ENCODE measurements at regions not wholly inside any gene's neighbourhood (a gene's known extent, or its start where the extent isn't known, plus 50 kb on each side); places are given as distances from the start of the nearest gene placed in this dataset.

- no peak for DNase-seq
These were observed 289.1 kb upstream of the SORCS1 start for GRCh38 chr10:107453561-107453960.

- no peak for DNase-seq
These were observed 286.5 kb upstream of the SORCS1 start for GRCh38 chr10:107451047-107451446.

GRCh38 chr10:107450056-107450455 lies 285.6 kb upstream of the SORCS1 start:
- no peak for DNase-seq

- DNase-seq, result no peak
These were observed 279.9 kb upstream of the SORCS1 start for GRCh38 chr10:107444443-107444842.

- DNase-seq, result no peak
These were observed 279.3 kb upstream of the SORCS1 start for GRCh38 chr10:107443813-107444212.

GRCh38 chr10:107443326-107443725 lies 278.8 kb upstream of the SORCS1 start:
- DNase-seq, result no peak

- DNase-seq, result no peak
These were observed 277.6 kb upstream of the SORCS1 start for GRCh38 chr10:107442035-107442505.

- no peak for DNase-seq
These were observed 276.2 kb upstream of the SORCS1 start for GRCh38 chr10:107440741-107441140.

GRCh38 chr10:107437921-107438320 lies 273.4 kb upstream of the SORCS1 start:
- no peak for DNase-seq

GRCh38 chr10:107436568-107436967 lies 272.1 kb upstream of the SORCS1 start:
- DNase-seq, result no peak

GRCh38 chr10:107434854-107435253 lies 270.3 kb upstream of the SORCS1 start:
- no peak for DNase-seq

- DNase-seq, result no peak
These were observed 269.7 kb upstream of the SORCS1 start for GRCh38 chr10:107434201-107434600.

GRCh38 chr10:107433605-107434004 lies 269.1 kb upstream of the SORCS1 start:
- no peak for DNase-seq

GRCh38 chr10:107430446-107430845 lies 265.9 kb upstream of the SORCS1 start:
- no peak for DNase-seq

- DNase-seq, result no peak
These were observed 262.5 kb upstream of the SORCS1 start for GRCh38 chr10:107427016-107427415.

GRCh38 chr10:107425931-107426553 lies 261.5 kb upstream of the SORCS1 start:
- DNase-seq, result no peak

GRCh38 chr10:107424628-107425027 lies 260.1 kb upstream of the SORCS1 start:
- no peak for DNase-seq

- no peak for DNase-seq
These were observed 259.4 kb upstream of the SORCS1 start for GRCh38 chr10:107423903-107424302.

GRCh38 chr10:107422681-107423080 lies 258.2 kb upstream of the SORCS1 start:
- no peak for DNase-seq

GRCh38 chr10:107420196-107420595 lies 255.7 kb upstream of the SORCS1 start:
- DNase-seq, result no peak

GRCh38 chr10:107418085-107418806 lies 253.7 kb upstream of the SORCS1 start:
- no peak for DNase-seq

GRCh38 chr10:107417446-107417845 lies 252.9 kb upstream of the SORCS1 start:
- no peak for DNase-seq

GRCh38 chr10:107415446-107415845 lies 250.9 kb upstream of the SORCS1 start:
- no peak for DNase-seq

GRCh38 chr10:107413971-107414370 lies 249.5 kb upstream of the SORCS1 start:
- DNase-seq, result no peak

- DNase-seq, result no peak
These were observed 245.0 kb upstream of the SORCS1 start for GRCh38 chr10:107409522-107409921.
